SK-N-SH (cell line): ENCODE measurements at regions not wholly inside any gene's neighbourhood (a gene's known extent, or its start where the extent isn't known, plus 50 kb on each side); places are given as distances from the start of the nearest gene placed in this dataset.
A peak's percentile ranks its signal among the peaks of the same experiment; 100 is the strongest.

ENCODE experiments used
- CTCF ChIA-PET: fragments of 300-600, 350-600 bp; formaldehyde crosslinking; extraction: SDS; loops from one replicate; lab custom pipeline; 2021; lab: Yijun Ruan, JAX
- POLR2A ChIA-PET: fragments of 350-600 bp; sonication (Branson Sonifier 250); formaldehyde crosslinking; extraction: SDS; loops from one replicate; lab custom pipeline; 2020; ENCODE audit warnings: antibody characterized with exemption, inconsistent platforms; lab: Yijun Ruan, JAX
- DNase-seq: peaks from one replicate; pipeline ENCODE4 v3.0.0; 2012
- H2AFZ ChIP-seq: fragments of 200-600 bp; sonication (generic); 2 replicates; pipeline ENCODE4 v1.8.1; 2016; ENCODE audit warnings: antibody characterized with exemption, mild to moderate bottlenecking, low read depth
- H3F3A ChIP-seq: fragments of 200-600 bp; sonication (generic); replicated peaks from 2 replicates; pipeline ENCODE3; 2016; ENCODE audit warnings: antibody characterized with exemption, mild to moderate bottlenecking; ENCODE audit not compliant: insufficient read depth
- H3K27ac ChIP-seq, 2 experiments: fragments of 200-500 bp in 1 of 2; fragments of 200-600 bp in 1 of 2; sonication (Bioruptor generic) in 1 of 2; sonication (generic), shearing (Covaris generic) in 1 of 2; 2 replicates each; pipeline versions ENCODE4 v1.5.1 to v1.6.1; 2014 to 2016; ENCODE audit warnings: low read depth in 2 of 2, inconsistent platforms in 1 of 2, low read length in 1 of 2, mild to moderate bottlenecking in 1 of 2, mixed read lengths in 1 of 2
- H3K27me3 ChIP-seq: fragments of 200-600 bp; sonication (generic), shearing (Covaris generic); 2 replicates; pipeline ENCODE4 v1.6.1; 2016; ENCODE audit warnings: mixed run types; ENCODE audit not compliant: insufficient read depth
- H3K36me3 ChIP-seq, 2 experiments: fragments of 200-500 bp in 1 of 2; fragments of 200-600 bp in 1 of 2; sonication (Bioruptor generic) in 1 of 2; sonication (generic) in 1 of 2; replicated peaks in 1 of 2; 2 replicates each; pipeline versions ENCODE3 to v1.5.1; 2014 to 2016; ENCODE audit warnings: low read length in 1 of 2, mild to moderate bottlenecking in 1 of 2; ENCODE audit not compliant: insufficient read depth in 2 of 2, control insufficient read depth in 1 of 2
- H3K4me1 ChIP-seq, 2 experiments: fragments of 200-500 bp in 1 of 2; fragments of 200-600 bp in 1 of 2; sonication (Bioruptor generic) in 1 of 2; sonication (generic), shearing (Covaris generic) in 1 of 2; 2 replicates each; pipeline versions ENCODE4 v1.5.1 to v1.6.1; 2014 to 2016; ENCODE audit warnings: low read depth in 1 of 2, low read length in 1 of 2, mixed run types in 1 of 2; ENCODE audit not compliant: insufficient read depth in 2 of 2, control insufficient read depth in 1 of 2
- H3K4me2 ChIP-seq: fragments of 200-600 bp; sonication (generic), shearing (Covaris generic); 2 replicates; pipeline ENCODE4 v1.6.1; 2017; ENCODE audit warnings: mixed run types
- H3K4me3 ChIP-seq, 2 experiments: fragments of 200-500 bp in 1 of 2; fragments of 200-600 bp in 1 of 2; sonication (Bioruptor generic) in 1 of 2; sonication (generic), shearing (Covaris generic) in 1 of 2; 2 replicates each; pipeline versions ENCODE4 v1.5.1 to v1.8.1; 2014 to 2016; ENCODE audit warnings: low read depth in 2 of 2, inconsistent platforms in 1 of 2, low read length in 1 of 2, mild to moderate bottlenecking in 1 of 2, mixed read lengths in 1 of 2, moderate library complexity in 1 of 2
- H3K79me2 ChIP-seq: fragments of 200-600 bp; sonication (generic); 2 replicates; pipeline ENCODE4 v1.8.1; 2017; ENCODE audit warnings: mild to moderate bottlenecking; ENCODE audit not compliant: insufficient read depth
- H3K9ac ChIP-seq: fragments of 200-600 bp; sonication (generic); 2 replicates; pipeline ENCODE4 v1.6.1; 2017; ENCODE audit warnings: mixed run types
- H3K9me2 ChIP-seq: fragments of 200-600 bp; sonication (generic); 2 replicates; pipeline ENCODE4 v1.6.1; 2017; ENCODE audit warnings: mixed run types
- H3K9me3 ChIP-seq: fragments of 200-600 bp; sonication (generic); 2 replicates; pipeline ENCODE4 v1.6.1; 2017; ENCODE audit warnings: mixed run types, mild to moderate bottlenecking, moderate library complexity
- H4K20me1 ChIP-seq: fragments of 200-600 bp; sonication (generic); 2 replicates; pipeline ENCODE4 v1.6.1; 2017; ENCODE audit warnings: mild to moderate bottlenecking, mixed run types; ENCODE audit not compliant: insufficient read depth
- CTCF ChIP-seq: fragments of 200-600 bp; sonication (generic); IDR thresholded peaks from 2 replicates; pipeline ENCODE4 v1.6.1; 2017; ENCODE audit warnings: antibody characterized with exemption, mild to moderate bottlenecking, moderate library complexity
- ELF1 ChIP-seq: IDR thresholded peaks from 2 replicates; pipeline ENCODE4 v1.4.0; 2012
- EP300 ChIP-seq, 2 experiments: IDR thresholded peaks; 2 replicates each; pipeline versions ENCODE4 v1.4.0 to v1.6.1; 2012; ENCODE audit warnings: borderline replicate concordance in 1 of 2, low read depth in 1 of 2, low read length in 1 of 2
- FOXJ3 ChIP-seq: sonication (generic); formaldehyde crosslinking; IDR thresholded peaks from 2 replicates; pipeline ENCODE4 v1.5.1; 2020; ENCODE audit warnings: mild to moderate bottlenecking, missing genetic modification reagents
- GATA2 ChIP-seq: sonication (generic); formaldehyde crosslinking; IDR thresholded peaks from 2 replicates; pipeline ENCODE4 v1.5.0; 2020; ENCODE audit warnings: mild to moderate bottlenecking, missing genetic modification reagents
- JUND ChIP-seq: IDR thresholded peaks from 2 replicates; pipeline ENCODE4 v1.4.0; 2012
- MXI1 ChIP-seq: IDR thresholded peaks from 2 replicates; pipeline ENCODE4 v1.6.1; 2012; ENCODE audit warnings: mild to moderate bottlenecking, low read depth, low read length, improper control_type of control experiment
- NFIC ChIP-seq: IDR thresholded peaks from 2 replicates; pipeline ENCODE4 v1.4.0; 2012; ENCODE audit warnings: borderline replicate concordance
- NRF1 ChIP-seq: IDR thresholded peaks from 2 replicates; pipeline ENCODE4 v1.6.1; 2012; ENCODE audit warnings: low read depth, mild to moderate bottlenecking, low read length
- POLR2AphosphoS5 ChIP-seq: IDR thresholded peaks from 2 replicates; pipeline ENCODE4 v1.6.1; 2012; ENCODE audit warnings: low read depth, low read length
- RAD21 ChIP-seq: IDR thresholded peaks from 2 replicates; pipeline ENCODE4 v1.6.1; 2012; ENCODE audit warnings: mild to moderate bottlenecking, low read length
- RXRA ChIP-seq: IDR thresholded peaks from 2 replicates; pipeline ENCODE4 v1.4.0; 2012; ENCODE audit warnings: low read depth, mild to moderate bottlenecking, borderline replicate concordance
- SIN3A ChIP-seq: IDR thresholded peaks from 2 replicates; pipeline ENCODE4 v1.6.1; 2012; ENCODE audit warnings: low read depth, mild to moderate bottlenecking, low read length, moderate library complexity, borderline replicate concordance
- WGBS: methylation state at CpG from one replicate; pipeline ENCODE4 v1.1.6; 2017; ENCODE audit warnings: low lambda C conversion rate; 5-methylcytosine and 5-hydroxymethylcytosine counted together
- TF ChIP-seq, protein P1 (sequence below): IDR thresholded peaks from 2 replicates; pipeline ENCODE4 v1.4.0; 2012; ENCODE audit warnings: low read depth, borderline replicate concordance
- TF ChIP-seq, protein P2 (sequence below): IDR thresholded peaks from 2 replicates; pipeline ENCODE4 v1.4.0; 2012; ENCODE audit warnings: low read depth, borderline replicate concordance
- TF ChIP-seq, protein P3 (sequence below): IDR thresholded peaks from 2 replicates; pipeline ENCODE4; 2012
- TF ChIP-seq, protein P4 (sequence below): fragments of 150-350 bp; IDR thresholded peaks from 2 replicates; pipeline ENCODE4 v1.6.1; 2016; ENCODE audit warnings: mild to moderate bottlenecking, low read depth, low read length

- TF ChIP-seq, protein P1, sequence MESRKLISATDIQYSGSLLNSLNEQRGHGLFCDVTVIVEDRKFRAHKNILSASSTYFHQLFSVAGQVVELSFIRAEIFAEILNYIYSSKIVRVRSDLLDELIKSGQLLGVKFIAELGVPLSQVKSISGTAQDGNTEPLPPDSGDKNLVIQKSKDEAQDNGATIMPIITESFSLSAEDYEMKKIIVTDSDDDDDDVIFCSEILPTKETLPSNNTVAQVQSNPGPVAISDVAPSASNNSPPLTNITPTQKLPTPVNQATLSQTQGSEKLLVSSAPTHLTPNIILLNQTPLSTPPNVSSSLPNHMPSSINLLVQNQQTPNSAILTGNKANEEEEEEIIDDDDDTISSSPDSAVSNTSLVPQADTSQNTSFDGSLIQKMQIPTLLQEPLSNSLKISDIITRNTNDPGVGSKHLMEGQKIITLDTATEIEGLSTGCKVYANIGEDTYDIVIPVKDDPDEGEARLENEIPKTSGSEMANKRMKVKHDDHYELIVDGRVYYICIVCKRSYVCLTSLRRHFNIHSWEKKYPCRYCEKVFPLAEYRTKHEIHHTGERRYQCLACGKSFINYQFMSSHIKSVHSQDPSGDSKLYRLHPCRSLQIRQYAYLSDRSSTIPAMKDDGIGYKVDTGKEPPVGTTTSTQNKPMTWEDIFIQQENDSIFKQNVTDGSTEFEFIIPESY = no peak
Measured at GRCh38 chr6:141669141-141669540, 463.6 kb upstream of the GJE1 start (continued).

DNA sequence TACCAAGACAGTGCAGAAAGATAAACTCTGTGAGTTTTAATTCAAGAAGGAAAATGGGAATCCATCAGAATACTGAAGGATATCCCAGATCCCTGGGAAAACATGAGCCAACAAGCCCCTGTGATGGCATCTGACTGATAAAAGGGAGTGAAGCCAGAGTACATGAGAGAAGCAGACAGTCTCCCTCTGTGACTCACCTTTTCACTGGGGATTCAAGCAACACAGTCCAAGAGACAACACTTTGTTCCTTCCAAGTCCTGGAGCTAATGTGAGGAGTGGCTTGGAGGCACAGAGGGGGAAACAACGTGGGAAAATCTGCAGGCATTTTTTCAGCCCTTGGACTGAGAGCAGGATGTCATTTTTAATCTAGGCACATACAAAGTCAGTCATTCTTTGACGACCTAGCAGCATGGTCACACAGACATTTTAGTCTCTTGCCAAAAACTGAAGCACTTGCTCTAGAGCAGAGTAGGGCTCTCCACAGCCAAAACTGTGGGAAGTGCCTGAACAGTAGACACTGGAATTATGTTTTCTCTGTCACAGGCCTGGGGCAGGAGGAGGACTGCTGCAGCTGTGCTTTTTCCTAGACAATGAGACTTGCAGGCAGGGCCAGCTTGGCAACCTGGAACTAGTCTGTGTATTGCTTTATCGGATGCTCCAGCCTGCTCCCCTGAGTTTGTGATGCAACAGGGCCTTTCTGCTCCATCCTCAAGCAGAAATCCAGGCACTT, 465.0 kb upstream of the GJE1 start:
- TF ChIP-seq, protein P2, sequence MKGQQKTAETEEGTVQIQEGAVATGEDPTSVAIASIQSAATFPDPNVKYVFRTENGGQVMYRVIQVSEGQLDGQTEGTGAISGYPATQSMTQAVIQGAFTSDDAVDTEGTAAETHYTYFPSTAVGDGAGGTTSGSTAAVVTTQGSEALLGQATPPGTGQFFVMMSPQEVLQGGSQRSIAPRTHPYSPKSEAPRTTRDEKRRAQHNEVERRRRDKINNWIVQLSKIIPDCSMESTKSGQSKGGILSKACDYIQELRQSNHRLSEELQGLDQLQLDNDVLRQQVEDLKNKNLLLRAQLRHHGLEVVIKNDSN = no peak
- TF ChIP-seq EP300 (IDR thresholded peaks at IDR 0.05; ENCODE audit: borderline replicate concordance in 1 of 2, low read depth in 1 of 2, low read length in 1 of 2) (no peak), FOXJ3 (CRISPR knock-in tag) (no peak), POLR2AphosphoS5 (no peak), GATA2 (CRISPR knock-in tag) (no peak), CTCF (no peak), NFIC (no peak), ELF1 (no peak), JUND (no peak), RXRA (no peak), RAD21 (no peak), SIN3A (no peak), MXI1 (no peak), NRF1 (no peak)
- TF ChIP-seq, protein P3, sequence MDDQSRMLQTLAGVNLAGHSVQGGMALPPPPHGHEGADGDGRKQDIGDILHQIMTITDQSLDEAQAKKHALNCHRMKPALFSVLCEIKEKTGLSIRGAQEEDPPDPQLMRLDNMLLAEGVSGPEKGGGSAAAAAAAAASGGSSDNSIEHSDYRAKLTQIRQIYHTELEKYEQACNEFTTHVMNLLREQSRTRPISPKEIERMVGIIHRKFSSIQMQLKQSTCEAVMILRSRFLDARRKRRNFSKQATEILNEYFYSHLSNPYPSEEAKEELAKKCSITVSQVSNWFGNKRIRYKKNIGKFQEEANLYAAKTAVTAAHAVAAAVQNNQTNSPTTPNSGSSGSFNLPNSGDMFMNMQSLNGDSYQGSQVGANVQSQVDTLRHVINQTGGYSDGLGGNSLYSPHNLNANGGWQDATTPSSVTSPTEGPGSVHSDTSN = no peak
- TF ChIP-seq, protein P4, sequence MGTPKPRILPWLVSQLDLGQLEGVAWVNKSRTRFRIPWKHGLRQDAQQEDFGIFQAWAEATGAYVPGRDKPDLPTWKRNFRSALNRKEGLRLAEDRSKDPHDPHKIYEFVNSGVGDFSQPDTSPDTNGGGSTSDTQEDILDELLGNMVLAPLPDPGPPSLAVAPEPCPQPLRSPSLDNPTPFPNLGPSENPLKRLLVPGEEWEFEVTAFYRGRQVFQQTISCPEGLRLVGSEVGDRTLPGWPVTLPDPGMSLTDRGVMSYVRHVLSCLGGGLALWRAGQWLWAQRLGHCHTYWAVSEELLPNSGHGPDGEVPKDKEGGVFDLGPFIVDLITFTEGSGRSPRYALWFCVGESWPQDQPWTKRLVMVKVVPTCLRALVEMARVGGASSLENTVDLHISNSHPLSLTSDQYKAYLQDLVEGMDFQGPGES = no peak
- H3K36me3 ChIP-seq = no peaks in the 10 kb centered on the region
- WGBS = no CpG with 5 or more reads among the region's 3 CpGs
- 0 out of 2 replicates have a peak, but pooled peaks cover under 1% of the 10 kb centered on the region for H3K9me2 ChIP-seq
- ChIA-PET POLR2A (no interaction called here), CTCF (no interaction called here)
- no peaks in the 10 kb centered on the region for H3F3A ChIP-seq
- no peaks in the 10 kb centered on the region for H3K9me3 ChIP-seq
- no peak overlapping the region for H3K4me3 ChIP-seq
- H3K79me2 ChIP-seq = no peaks in the 10 kb centered on the region
- H3K27ac ChIP-seq = peak overlapping the region in 1 of 2 experiments; percentile 65; a peak in 2 of 4 replicates
- H3K9ac ChIP-seq = no peak overlapping the region
- H3K27me3 ChIP-seq = no peaks in the 10 kb centered on the region
- no peaks in the 10 kb centered on the region for H4K20me1 ChIP-seq
- DNase-seq = no peak
- H3K4me1 ChIP-seq = no peaks in the 10 kb centered on the region
- no peak overlapping the region for H3K4me2 ChIP-seq
- H2AFZ ChIP-seq = no peak overlapping the region
